ENCODE measurements at regions not wholly inside any gene's neighbourhood (a gene's known extent, or its start where the extent isn't known, plus 50 kb on each side); places are given as distances from the start of the nearest gene placed in this dataset.

DNA sequence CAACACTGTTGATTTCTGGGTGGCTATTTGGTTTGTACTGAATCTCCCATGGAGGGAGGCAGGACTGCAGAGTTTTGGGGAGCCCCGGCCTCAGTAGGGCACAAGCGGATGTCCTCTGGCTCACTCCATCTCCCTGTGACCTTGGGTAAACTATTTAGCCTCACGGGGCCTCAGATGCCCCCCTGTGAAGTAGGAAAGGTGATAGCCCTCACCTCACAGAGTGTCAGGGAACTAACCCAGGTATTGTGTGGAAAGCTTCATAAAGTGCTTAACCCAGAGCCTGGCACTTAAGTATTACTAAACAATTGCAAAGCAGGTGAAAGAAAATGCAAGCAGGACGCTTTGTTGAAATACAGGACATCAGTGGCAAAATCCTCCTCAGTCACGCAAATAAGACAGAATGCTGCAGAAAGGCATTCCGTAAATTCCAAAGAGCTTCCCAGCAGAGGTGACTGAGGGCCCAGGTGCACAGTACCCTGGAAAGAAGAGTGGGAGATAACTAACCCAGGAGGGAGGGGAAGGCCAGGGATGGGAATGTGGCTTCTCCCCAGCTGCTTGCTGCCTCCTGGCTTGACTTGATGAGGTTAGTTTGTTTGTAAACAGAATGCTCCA is 436.3 kb downstream of the PRDM2 start:
- Histone ChIP-seq H3K27me3 (ENCODE audit: control insufficient read depth, insufficient read depth, low read length) (no peaks in the 10 kb centered on the region), H3K27ac (ENCODE audit: low read depth, low read length) (no peak overlapping the region), H3K4me3 (ENCODE audit: low read depth, low read length) (no peak overlapping the region), H3K4me1 (ENCODE audit: control insufficient read depth, insufficient read depth, low read length) (peaks cover 7% of the 10 kb centered on the region), H3K9me3 (ENCODE audit: control insufficient read depth, insufficient read depth, low read length) (no peaks in the 10 kb centered on the region), H3K36me3 (ENCODE audit: control insufficient read depth, insufficient read depth, low read length) (no peaks in the 10 kb centered on the region)
- no peak for DNase-seq (ENCODE audit: low read depth in 4 of 6, low spot score in 6 of 6)
- WGBS (ENCODE audit: insufficient coverage): 59% methylated on average over 5 of the region's 6 CpGs

GRCh38 chr1:14136881-14137280 is 436.9 kb downstream of the PRDM2 start:
- no peaks in the 10 kb centered on the region for H3K36me3 ChIP-seq (ENCODE audit: control insufficient read depth, insufficient read depth, low read length)
- H3K4me1 ChIP-seq (ENCODE audit: control insufficient read depth, insufficient read depth, low read length): peaks cover 8% of the 10 kb centered on the region
- DNase-seq (ENCODE audit: low read depth in 4 of 6, low spot score in 6 of 6): no peak
- no peaks in the 10 kb centered on the region for H3K9me3 ChIP-seq (ENCODE audit: control insufficient read depth, insufficient read depth, low read length)
- no peak overlapping the region for H3K27ac ChIP-seq (ENCODE audit: low read depth, low read length)
- no peaks in the 10 kb centered on the region for H3K27me3 ChIP-seq (ENCODE audit: control insufficient read depth, insufficient read depth, low read length)
- no peak overlapping the region for H3K4me3 ChIP-seq (ENCODE audit: low read depth, low read length)
- WGBS (ENCODE audit: insufficient coverage): 70% methylated on average over 5 of the region's 5 CpGs

DNA sequence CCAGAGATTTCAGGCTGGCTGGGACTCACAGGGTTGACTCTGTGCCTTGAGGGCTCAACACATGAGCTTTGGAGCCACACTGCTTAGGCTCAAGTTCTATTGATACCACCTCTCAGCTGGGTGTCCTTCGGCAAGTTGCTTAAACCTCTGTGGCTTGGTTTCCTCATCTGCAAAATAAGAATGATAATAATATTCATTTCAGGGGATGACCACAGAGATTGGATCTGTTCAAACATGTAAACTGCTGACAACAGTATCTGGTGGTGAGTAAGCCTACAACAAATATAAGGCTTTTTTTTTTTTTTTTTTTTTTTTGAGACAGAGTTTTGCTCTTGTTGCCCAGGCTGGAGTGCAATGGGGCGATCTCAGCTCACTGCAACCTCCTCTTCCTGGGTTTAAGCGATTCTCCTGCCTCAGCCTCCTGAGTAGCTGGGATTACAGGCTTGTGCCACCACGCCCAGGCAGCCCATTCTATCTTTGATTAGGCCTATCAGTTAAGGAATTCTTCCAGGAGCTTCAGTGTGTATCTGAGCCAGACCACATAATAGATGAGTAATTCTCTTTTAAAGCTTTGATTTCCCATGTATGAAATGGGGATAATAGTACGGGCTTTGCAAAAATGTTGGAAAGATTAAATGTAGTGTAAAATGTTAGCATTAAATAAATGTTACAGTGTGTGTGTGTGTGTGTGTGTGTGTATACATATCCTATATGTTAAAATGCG is 437.6 kb downstream of the PRDM2 start:
- H3K27me3 ChIP-seq (ENCODE audit: control insufficient read depth, insufficient read depth, low read length): no peaks in the 10 kb centered on the region
- no peaks in the 10 kb centered on the region for H3K9me3 ChIP-seq (ENCODE audit: control insufficient read depth, insufficient read depth, low read length)
- WGBS (ENCODE audit: insufficient coverage): 100% methylated on average over 3 of the region's 6 CpGs
- H3K4me3 ChIP-seq (ENCODE audit: low read depth, low read length): no peak overlapping the region
- peaks cover 10% of the 10 kb centered on the region for H3K4me1 ChIP-seq (ENCODE audit: control insufficient read depth, insufficient read depth, low read length)
- no peak for DNase-seq (ENCODE audit: low read depth in 4 of 6, low spot score in 6 of 6)
- H3K27ac ChIP-seq (ENCODE audit: low read depth, low read length): no peak overlapping the region
- H3K36me3 ChIP-seq (ENCODE audit: control insufficient read depth, insufficient read depth, low read length): no peaks in the 10 kb centered on the region

- DNase-seq (ENCODE audit: low read depth in 4 of 6, low spot score in 6 of 6): no peak
- peaks cover 16% of the 10 kb centered on the region for H3K4me1 ChIP-seq (ENCODE audit: control insufficient read depth, insufficient read depth, low read length)
- no peaks in the 10 kb centered on the region for H3K36me3 ChIP-seq (ENCODE audit: control insufficient read depth, insufficient read depth, low read length)
- H3K27me3 ChIP-seq (ENCODE audit: control insufficient read depth, insufficient read depth, low read length): no peaks in the 10 kb centered on the region
- H3K9me3 ChIP-seq (ENCODE audit: control insufficient read depth, insufficient read depth, low read length): no peaks in the 10 kb centered on the region
- no peak overlapping the region for H3K27ac ChIP-seq (ENCODE audit: low read depth, low read length)
- H3K4me3 ChIP-seq (ENCODE audit: low read depth, low read length): no peak overlapping the region
- 94% methylated on average over 3 of the region's 3 CpGs for WGBS (ENCODE audit: insufficient coverage)
Measured at GRCh38 chr1:14138135-14138506, 438.1 kb downstream of the PRDM2 start.

DNA sequence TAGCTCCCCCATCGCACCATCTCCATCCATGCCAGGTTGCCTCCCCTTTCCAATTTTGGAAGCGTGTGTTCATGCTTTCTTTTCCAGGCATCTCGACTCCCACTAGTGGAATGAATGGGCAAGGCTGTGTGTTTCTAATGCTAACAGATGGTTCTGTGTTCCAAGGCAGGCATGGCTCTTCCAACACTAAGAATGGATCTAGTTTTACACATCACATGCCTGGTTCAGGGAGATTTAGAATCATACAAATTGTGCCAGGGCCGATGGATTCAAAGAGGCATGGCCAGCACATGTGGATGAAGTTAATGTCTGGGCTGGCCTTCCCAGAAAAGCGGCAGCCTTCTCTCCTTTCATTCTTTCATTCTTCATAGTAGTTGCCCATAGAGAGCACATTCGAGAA is 438.7 kb downstream of the PRDM2 start:
- no peaks in the 10 kb centered on the region for H3K9me3 ChIP-seq (ENCODE audit: control insufficient read depth, insufficient read depth, low read length)
- H3K36me3 ChIP-seq (ENCODE audit: control insufficient read depth, insufficient read depth, low read length): no peaks in the 10 kb centered on the region
- WGBS (ENCODE audit: insufficient coverage): 60% methylated on average over 3 of the region's 6 CpGs
- H3K4me1 ChIP-seq (ENCODE audit: control insufficient read depth, insufficient read depth, low read length): peaks cover 17% of the 10 kb centered on the region
- peak in 2 of 6 donors; percentile 32 to 79 for DNase-seq (ENCODE audit: low read depth in 4 of 6, low spot score in 6 of 6)
- H3K27ac ChIP-seq (ENCODE audit: low read depth, low read length): no peak overlapping the region
- H3K4me3 ChIP-seq (ENCODE audit: low read depth, low read length): no peak overlapping the region
- H3K27me3 ChIP-seq (ENCODE audit: control insufficient read depth, insufficient read depth, low read length): no peaks in the 10 kb centered on the region

DNA sequence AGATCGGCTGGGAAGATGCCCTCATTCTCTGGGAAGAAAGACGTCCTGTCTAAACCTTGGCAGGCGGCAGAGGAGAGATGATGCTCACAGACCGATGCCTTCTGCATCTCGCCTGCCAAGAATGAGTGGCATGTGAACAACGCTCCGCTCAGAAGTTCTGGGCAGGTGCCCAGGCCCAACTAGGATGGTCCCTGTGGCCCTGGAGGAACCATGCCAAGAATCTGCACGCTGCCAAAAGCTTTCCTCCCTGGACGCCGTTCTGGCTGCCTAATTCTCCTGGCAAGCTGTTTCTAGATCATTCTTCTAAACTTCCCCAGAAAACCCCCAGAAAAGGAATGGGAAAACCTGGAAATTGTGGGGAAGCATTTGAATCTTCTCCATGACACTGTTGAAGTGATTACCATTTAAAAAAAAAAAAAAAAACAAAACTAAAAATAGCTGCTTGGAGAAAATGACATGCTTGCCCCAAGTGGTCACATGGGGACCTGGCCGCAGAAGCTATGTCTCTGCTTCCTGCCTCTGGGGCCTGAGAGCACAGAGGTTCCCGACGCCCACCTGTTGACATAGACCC is 440.9 kb downstream of the PRDM2 start:
- no peaks in the 10 kb centered on the region for H3K36me3 ChIP-seq (ENCODE audit: control insufficient read depth, insufficient read depth, low read length)
- H3K4me1 ChIP-seq (ENCODE audit: control insufficient read depth, insufficient read depth, low read length): peaks cover 17% of the 10 kb centered on the region
- no peak overlapping the region for H3K27ac ChIP-seq (ENCODE audit: low read depth, low read length)
- DNase-seq (ENCODE audit: low read depth in 4 of 6, low spot score in 6 of 6): peak in 5 of 6 donors; percentile 42 to 96 (median 51)
- no peak overlapping the region for H3K4me3 ChIP-seq (ENCODE audit: low read depth, low read length)
- H3K27me3 ChIP-seq (ENCODE audit: control insufficient read depth, insufficient read depth, low read length): no peaks in the 10 kb centered on the region
- no peaks in the 10 kb centered on the region for H3K9me3 ChIP-seq (ENCODE audit: control insufficient read depth, insufficient read depth, low read length)
- WGBS (ENCODE audit: insufficient coverage): 30% methylated on average over 12 of the region's 13 CpGs

DNA sequence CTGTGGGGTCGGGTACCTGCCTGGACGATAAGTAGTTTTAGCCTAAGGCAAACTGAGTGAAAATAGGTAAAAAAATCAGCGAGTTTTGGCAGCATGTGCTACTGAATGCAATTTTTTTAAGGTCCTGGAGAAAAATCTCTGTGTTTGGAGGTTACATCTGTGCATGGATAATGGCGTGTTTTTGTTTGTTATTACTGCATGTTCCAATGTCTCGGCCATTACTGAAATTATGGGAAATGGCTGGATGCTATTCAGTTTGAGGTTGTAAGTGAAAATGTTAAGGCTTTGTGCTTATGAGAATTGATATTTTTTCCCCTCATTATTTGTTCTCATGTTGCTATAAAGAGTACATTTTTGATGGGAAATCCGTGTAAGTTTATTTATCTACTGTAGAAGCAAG is 441.7 kb downstream of the PRDM2 start:
- DNase-seq (ENCODE audit: low read depth in 4 of 6, low spot score in 6 of 6): peak in 2 of 6 donors; percentile 17 to 49

GRCh38 chr1:14142397-14143100 is 442.6 kb downstream of the PRDM2 start:
- no peaks in the 10 kb centered on the region for H3K9me3 ChIP-seq (ENCODE audit: control insufficient read depth, insufficient read depth, low read length)
- H3K27ac ChIP-seq (ENCODE audit: low read depth, low read length): no peak overlapping the region
- peak in 5 of 6 donors; percentile 38 to 84 (median 46) for DNase-seq (ENCODE audit: low read depth in 4 of 6, low spot score in 6 of 6)
- no peak overlapping the region for H3K4me3 ChIP-seq (ENCODE audit: low read depth, low read length)
- H3K4me1 ChIP-seq (ENCODE audit: control insufficient read depth, insufficient read depth, low read length): peaks cover 17% of the 10 kb centered on the region
- H3K36me3 ChIP-seq (ENCODE audit: control insufficient read depth, insufficient read depth, low read length): no peaks in the 10 kb centered on the region
- WGBS (ENCODE audit: insufficient coverage): 24% methylated on average over 10 of the region's 11 CpGs
- no peaks in the 10 kb centered on the region for H3K27me3 ChIP-seq (ENCODE audit: control insufficient read depth, insufficient read depth, low read length)

More for the DNA sequence above, 441.7 kb downstream of the PRDM2 start:
- no peaks in the 10 kb centered on the region for H3K27me3 ChIP-seq (ENCODE audit: control insufficient read depth, insufficient read depth, low read length)
- H3K4me3 ChIP-seq (ENCODE audit: low read depth, low read length): no peak overlapping the region
- H3K36me3 ChIP-seq (ENCODE audit: control insufficient read depth, insufficient read depth, low read length): no peaks in the 10 kb centered on the region
- no peak overlapping the region for H3K27ac ChIP-seq (ENCODE audit: low read depth, low read length)
- 65% methylated on average over 5 of the region's 6 CpGs for WGBS (ENCODE audit: insufficient coverage)
- peaks cover 17% of the 10 kb centered on the region for H3K4me1 ChIP-seq (ENCODE audit: control insufficient read depth, insufficient read depth, low read length)
- no peaks in the 10 kb centered on the region for H3K9me3 ChIP-seq (ENCODE audit: control insufficient read depth, insufficient read depth, low read length)

DNA sequence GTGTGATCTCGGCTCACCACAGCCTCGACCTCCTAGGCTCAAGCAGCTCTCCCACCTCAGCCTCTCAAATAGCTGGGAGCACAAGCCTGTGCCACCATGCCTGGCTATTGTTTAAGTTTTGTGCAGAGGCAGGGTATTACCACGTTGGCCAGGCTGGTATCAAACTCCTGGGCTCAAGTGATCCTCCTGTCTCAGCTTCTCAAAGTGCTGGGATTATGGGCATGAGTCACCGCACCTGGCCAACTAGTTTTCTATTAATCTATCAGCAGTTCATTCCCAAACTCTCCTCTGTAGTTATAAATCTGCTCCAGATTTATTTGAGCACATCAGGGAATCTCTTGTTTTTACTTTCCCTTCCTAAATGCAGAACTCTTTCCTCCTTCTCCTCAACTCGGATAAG is 443.8 kb downstream of the PRDM2 start:
- H3K36me3 ChIP-seq (ENCODE audit: control insufficient read depth, insufficient read depth, low read length): no peaks in the 10 kb centered on the region
- H3K27me3 ChIP-seq (ENCODE audit: control insufficient read depth, insufficient read depth, low read length): no peaks in the 10 kb centered on the region
- WGBS (ENCODE audit: insufficient coverage): 91% methylated on average over 2 of the region's 5 CpGs
- H3K27ac ChIP-seq (ENCODE audit: low read depth, low read length): no peak overlapping the region
- no peak overlapping the region for H3K4me3 ChIP-seq (ENCODE audit: low read depth, low read length)
- no peak for DNase-seq (ENCODE audit: low read depth in 4 of 6, low spot score in 6 of 6)
- H3K9me3 ChIP-seq (ENCODE audit: control insufficient read depth, insufficient read depth, low read length): no peaks in the 10 kb centered on the region
- peaks cover 17% of the 10 kb centered on the region for H3K4me1 ChIP-seq (ENCODE audit: control insufficient read depth, insufficient read depth, low read length)
